ENCODE measurements at regions not wholly inside any gene's neighbourhood (a gene's known extent, or its start where the extent isn't known, plus 50 kb on each side); places are given as distances from the start of the nearest gene placed in this dataset.

GRCh38 chr2:150353376-150353775, 134.1 kb downstream of the RND3 start:
- Histone ChIP-seq H3K36me3 (ENCODE audit: insufficient read depth, insufficient read length, low read length) (no peaks in the 10 kb centered on the region), H3K9ac (ENCODE audit: insufficient read length, low read depth) (no peak overlapping the region), H3K9me3 (ENCODE audit: insufficient read depth, low read length) (peaks cover 7% of the 10 kb centered on the region; the same call in 1 of the 2 replicates), H3K4me3 (ENCODE audit: insufficient read length, low read depth) (no peak overlapping the region), H3K27me3 (ENCODE audit: insufficient read depth, insufficient read length) (no peaks in the 10 kb centered on the region), H3K4me1 (ENCODE audit: insufficient read depth, insufficient read length) (no peaks in the 10 kb centered on the region)
- no peak for TF ChIP-seq ZNF274 (IDR thresholded peaks at IDR 0.05; ENCODE audit: low read depth, low read length)
- no peak for TF ChIP-seq YY1 (IDR thresholded peaks at IDR 0.05; ENCODE audit: insufficient read depth, insufficient read length)
- TF ChIP-seq SUZ12 (IDR thresholded peaks at IDR 0.05; ENCODE audit: extremely low read depth, insufficient read depth, insufficient read length), result no peak
- DNase-seq (ENCODE audit: low read depth, low spot score), result no peak

GRCh38 chr2:150351922-150352321, 135.5 kb downstream of the RND3 start:
- H3K9me3 ChIP-seq (ENCODE audit: insufficient read depth, low read length), result peaks cover 7% of the 10 kb centered on the region; the same call in 1 of the 2 replicates
- H3K36me3 ChIP-seq (ENCODE audit: insufficient read depth, insufficient read length, low read length), result no peaks in the 10 kb centered on the region
- H3K4me3 ChIP-seq (ENCODE audit: insufficient read length, low read depth), result no peak overlapping the region
- no peak for DNase-seq (ENCODE audit: low read depth, low spot score)
- no peaks in the 10 kb centered on the region for H3K27me3 ChIP-seq (ENCODE audit: insufficient read depth, insufficient read length)
- no peaks in the 10 kb centered on the region for H3K4me1 ChIP-seq (ENCODE audit: insufficient read depth, insufficient read length)
- no peak overlapping the region for H3K9ac ChIP-seq (ENCODE audit: insufficient read length, low read depth)
- TF ChIP-seq ZNF274 (IDR thresholded peaks at IDR 0.05; ENCODE audit: low read depth, low read length) (no peak), SUZ12 (IDR thresholded peaks at IDR 0.05; ENCODE audit: extremely low read depth, insufficient read depth, insufficient read length) (no peak), YY1 (IDR thresholded peaks at IDR 0.05; ENCODE audit: insufficient read depth, insufficient read length) (no peak)

- Histone ChIP-seq H3K4me3 (ENCODE audit: insufficient read length, low read depth) (no peak overlapping the region), H3K9ac (ENCODE audit: insufficient read length, low read depth) (no peak overlapping the region), H3K36me3 (ENCODE audit: insufficient read depth, insufficient read length, low read length) (no peaks in the 10 kb centered on the region), H3K27me3 (ENCODE audit: insufficient read depth, insufficient read length) (no peaks in the 10 kb centered on the region), H3K4me1 (ENCODE audit: insufficient read depth, insufficient read length) (no peaks in the 10 kb centered on the region), H3K9me3 (ENCODE audit: insufficient read depth, low read length) (peaks cover 3% of the 10 kb centered on the region; the same call in 1 of the 2 replicates)
- DNase-seq (ENCODE audit: low read depth, low spot score), result no peak
- TF ChIP-seq SUZ12 (IDR thresholded peaks at IDR 0.05; ENCODE audit: extremely low read depth, insufficient read depth, insufficient read length), result no peak
- no peak for TF ChIP-seq YY1 (IDR thresholded peaks at IDR 0.05; ENCODE audit: insufficient read depth, insufficient read length)
- TF ChIP-seq ZNF274 (IDR thresholded peaks at IDR 0.05; ENCODE audit: low read depth, low read length), result no peak
Measured at GRCh38 chr2:150350500-150350899, 137.0 kb downstream of the RND3 start.

GRCh38 chr2:150346806-150347205, 140.7 kb downstream of the RND3 start:
- no peak overlapping the region for H3K9ac ChIP-seq (ENCODE audit: insufficient read length, low read depth)
- no peaks in the 10 kb centered on the region for H3K27me3 ChIP-seq (ENCODE audit: insufficient read depth, insufficient read length)
- no peak overlapping the region for H3K4me3 ChIP-seq (ENCODE audit: insufficient read length, low read depth)
- no peaks in the 10 kb centered on the region for H3K4me1 ChIP-seq (ENCODE audit: insufficient read depth, insufficient read length)
- DNase-seq (ENCODE audit: low read depth, low spot score), result no peak
- no peaks in the 10 kb centered on the region for H3K9me3 ChIP-seq (ENCODE audit: insufficient read depth, low read length)
- no peaks in the 10 kb centered on the region for H3K36me3 ChIP-seq (ENCODE audit: insufficient read depth, insufficient read length, low read length)
- TF ChIP-seq ZNF274 (IDR thresholded peaks at IDR 0.05; ENCODE audit: low read depth, low read length), result no peak
- no peak for TF ChIP-seq SUZ12 (IDR thresholded peaks at IDR 0.05; ENCODE audit: extremely low read depth, insufficient read depth, insufficient read length)
- TF ChIP-seq YY1 (IDR thresholded peaks at IDR 0.05; ENCODE audit: insufficient read depth, insufficient read length), result no peak

- H3K4me3 ChIP-seq (ENCODE audit: insufficient read length, low read depth), result no peak overlapping the region
- no peaks in the 10 kb centered on the region for H3K4me1 ChIP-seq (ENCODE audit: insufficient read depth, insufficient read length)
- H3K9ac ChIP-seq (ENCODE audit: insufficient read length, low read depth), result no peak overlapping the region
- H3K9me3 ChIP-seq (ENCODE audit: insufficient read depth, low read length), result no peaks in the 10 kb centered on the region
- TF ChIP-seq YY1 (IDR thresholded peaks at IDR 0.05; ENCODE audit: insufficient read depth, insufficient read length) (no peak), SUZ12 (IDR thresholded peaks at IDR 0.05; ENCODE audit: extremely low read depth, insufficient read depth, insufficient read length) (no peak), ZNF274 (IDR thresholded peaks at IDR 0.05; ENCODE audit: low read depth, low read length) (no peak)
- no peak for DNase-seq (ENCODE audit: low read depth, low spot score)
- no peaks in the 10 kb centered on the region for H3K27me3 ChIP-seq (ENCODE audit: insufficient read depth, insufficient read length)
- H3K36me3 ChIP-seq (ENCODE audit: insufficient read depth, insufficient read length, low read length), result no peaks in the 10 kb centered on the region
Measured at GRCh38 chr2:150341982-150342680, 145.3 kb downstream of the RND3 start.

- no peak overlapping the region for H3K4me3 ChIP-seq (ENCODE audit: insufficient read length, low read depth)
- no peak overlapping the region for H3K9ac ChIP-seq (ENCODE audit: insufficient read length, low read depth)
- H3K9me3 ChIP-seq (ENCODE audit: insufficient read depth, low read length), result no peaks in the 10 kb centered on the region
- TF ChIP-seq YY1 (IDR thresholded peaks at IDR 0.05; ENCODE audit: insufficient read depth, insufficient read length), result no peak
- TF ChIP-seq SUZ12 (IDR thresholded peaks at IDR 0.05; ENCODE audit: extremely low read depth, insufficient read depth, insufficient read length), result no peak
- no peak for TF ChIP-seq ZNF274 (IDR thresholded peaks at IDR 0.05; ENCODE audit: low read depth, low read length)
- no peaks in the 10 kb centered on the region for H3K27me3 ChIP-seq (ENCODE audit: insufficient read depth, insufficient read length)
- no peaks in the 10 kb centered on the region for H3K36me3 ChIP-seq (ENCODE audit: insufficient read depth, insufficient read length, low read length)
- no peaks in the 10 kb centered on the region for H3K4me1 ChIP-seq (ENCODE audit: insufficient read depth, insufficient read length)
- DNase-seq (ENCODE audit: low read depth, low spot score), result no peak
Measured at GRCh38 chr2:150339951-150340350, 147.5 kb downstream of the RND3 start.

GRCh38 chr2:150339282-150339681, 148.2 kb downstream of the RND3 start:
- no peaks in the 10 kb centered on the region for H3K36me3 ChIP-seq (ENCODE audit: insufficient read depth, insufficient read length, low read length)
- H3K4me3 ChIP-seq (ENCODE audit: insufficient read length, low read depth), result no peak overlapping the region
- H3K27me3 ChIP-seq (ENCODE audit: insufficient read depth, insufficient read length), result no peaks in the 10 kb centered on the region
- no peak overlapping the region for H3K9ac ChIP-seq (ENCODE audit: insufficient read length, low read depth)
- H3K4me1 ChIP-seq (ENCODE audit: insufficient read depth, insufficient read length), result no peaks in the 10 kb centered on the region
- DNase-seq (ENCODE audit: low read depth, low spot score), result no peak
- no peaks in the 10 kb centered on the region for H3K9me3 ChIP-seq (ENCODE audit: insufficient read depth, low read length)
- no peak for TF ChIP-seq ZNF274 (IDR thresholded peaks at IDR 0.05; ENCODE audit: low read depth, low read length)
- no peak for TF ChIP-seq SUZ12 (IDR thresholded peaks at IDR 0.05; ENCODE audit: extremely low read depth, insufficient read depth, insufficient read length)
- no peak for TF ChIP-seq YY1 (IDR thresholded peaks at IDR 0.05; ENCODE audit: insufficient read depth, insufficient read length)
